B cell (primary cell): ENCODE measurements at regions not wholly inside any gene's neighbourhood (a gene's known extent, or its start where the extent isn't known, plus 50 kb on each side); places are given as distances from the start of the nearest gene placed in this dataset.
"Not testable (repeated sequence)": the region's sequence is repeated elsewhere in the genome, so short reads cannot be mapped to it uniquely, and the experiment has no call there.

ENCODE experiments used
- EZH2 ChIP-seq: IDR thresholded peaks from 2 replicates; pipeline ENCODE4 v1.6.1; 2012; ENCODE audit warnings: borderline replicate concordance, low read depth, mild to moderate bottlenecking, moderate library complexity, low read length; ENCODE audit not compliant: insufficient read depth, poor library complexity, severe bottlenecking
- TF ChIP-seq, protein P1 (sequence below): fragments of 200-600 bp; IDR thresholded peaks from one replicate; pipeline ENCODE4 v1.8.0; 2022; ENCODE audit warnings: antibody characterized with exemption, mild to moderate bottlenecking

DNA sequence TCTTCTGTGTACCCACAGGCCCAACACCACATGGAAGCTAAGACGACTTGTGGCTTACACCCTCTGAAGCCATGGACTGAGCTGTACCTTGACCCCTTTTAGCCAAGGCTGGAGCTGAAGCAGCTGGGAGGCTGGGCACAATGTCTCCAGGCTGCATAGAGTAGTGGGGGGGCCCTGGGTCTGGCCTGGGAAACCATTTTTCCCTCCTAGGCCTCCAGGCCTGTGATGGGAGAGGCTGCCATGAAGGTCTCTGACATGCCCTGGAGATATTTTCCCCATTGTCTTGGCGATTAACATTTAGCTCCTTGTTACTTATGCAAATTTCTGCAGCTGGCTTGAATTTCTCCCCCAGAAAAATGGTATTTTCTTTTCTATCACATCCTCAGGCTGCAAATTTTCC is 72.9 kb upstream of the SLC24A3 start:
- TF ChIP-seq, protein P1, sequence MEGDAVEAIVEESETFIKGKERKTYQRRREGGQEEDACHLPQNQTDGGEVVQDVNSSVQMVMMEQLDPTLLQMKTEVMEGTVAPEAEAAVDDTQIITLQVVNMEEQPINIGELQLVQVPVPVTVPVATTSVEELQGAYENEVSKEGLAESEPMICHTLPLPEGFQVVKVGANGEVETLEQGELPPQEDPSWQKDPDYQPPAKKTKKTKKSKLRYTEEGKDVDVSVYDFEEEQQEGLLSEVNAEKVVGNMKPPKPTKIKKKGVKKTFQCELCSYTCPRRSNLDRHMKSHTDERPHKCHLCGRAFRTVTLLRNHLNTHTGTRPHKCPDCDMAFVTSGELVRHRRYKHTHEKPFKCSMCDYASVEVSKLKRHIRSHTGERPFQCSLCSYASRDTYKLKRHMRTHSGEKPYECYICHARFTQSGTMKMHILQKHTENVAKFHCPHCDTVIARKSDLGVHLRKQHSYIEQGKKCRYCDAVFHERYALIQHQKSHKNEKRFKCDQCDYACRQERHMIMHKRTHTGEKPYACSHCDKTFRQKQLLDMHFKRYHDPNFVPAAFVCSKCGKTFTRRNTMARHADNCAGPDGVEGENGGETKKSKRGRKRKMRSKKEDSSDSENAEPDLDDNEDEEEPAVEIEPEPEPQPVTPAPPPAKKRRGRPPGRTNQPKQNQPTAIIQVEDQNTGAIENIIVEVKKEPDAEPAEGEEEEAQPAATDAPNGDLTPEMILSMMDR, result not testable (repeated sequence)
- not testable (repeated sequence) for TF ChIP-seq EZH2
